ENCODE measurements at regions not wholly inside any gene's neighbourhood (a gene's known extent, or its start where the extent isn't known, plus 50 kb on each side); places are given as distances from the start of the nearest gene placed in this dataset.

GRCh38 chr18:46279673-46280072 lies 175.5 kb downstream of the HAUS1 start:
- no peak for TF ChIP-seq EP300 (IDR thresholded peaks at IDR 0.05; ENCODE audit: borderline replicate concordance in 1 of 2, low read depth in 2 of 2, low read length in 2 of 2)
- TF ChIP-seq CTBP2 (IDR thresholded peaks at IDR 0.05; ENCODE audit: borderline replicate concordance, insufficient read depth, insufficient read length, low read length): no peak
- TF ChIP-seq SUZ12 (IDR thresholded peaks at IDR 0.05; ENCODE audit: low read length): no peak
- no peak for TF ChIP-seq SRF (IDR thresholded peaks at IDR 0.05; ENCODE audit: low read depth, low read length)
- no peak for TF ChIP-seq TCF12 (IDR thresholded peaks at IDR 0.05; ENCODE audit: low read depth, low read length)
- no peak for TF ChIP-seq NANOG (IDR thresholded peaks at IDR 0.05; ENCODE audit: insufficient read depth, low read depth, low read length, poor library complexity, severe bottlenecking)
- TF ChIP-seq, protein P1, sequence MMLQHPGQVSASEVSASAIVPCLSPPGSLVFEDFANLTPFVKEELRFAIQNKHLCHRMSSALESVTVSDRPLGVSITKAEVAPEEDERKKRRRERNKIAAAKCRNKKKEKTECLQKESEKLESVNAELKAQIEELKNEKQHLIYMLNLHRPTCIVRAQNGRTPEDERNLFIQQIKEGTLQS (IDR thresholded peaks at IDR 0.05; ENCODE audit: insufficient read depth, low read depth, low read length): no peak
- TF ChIP-seq, protein P2, sequence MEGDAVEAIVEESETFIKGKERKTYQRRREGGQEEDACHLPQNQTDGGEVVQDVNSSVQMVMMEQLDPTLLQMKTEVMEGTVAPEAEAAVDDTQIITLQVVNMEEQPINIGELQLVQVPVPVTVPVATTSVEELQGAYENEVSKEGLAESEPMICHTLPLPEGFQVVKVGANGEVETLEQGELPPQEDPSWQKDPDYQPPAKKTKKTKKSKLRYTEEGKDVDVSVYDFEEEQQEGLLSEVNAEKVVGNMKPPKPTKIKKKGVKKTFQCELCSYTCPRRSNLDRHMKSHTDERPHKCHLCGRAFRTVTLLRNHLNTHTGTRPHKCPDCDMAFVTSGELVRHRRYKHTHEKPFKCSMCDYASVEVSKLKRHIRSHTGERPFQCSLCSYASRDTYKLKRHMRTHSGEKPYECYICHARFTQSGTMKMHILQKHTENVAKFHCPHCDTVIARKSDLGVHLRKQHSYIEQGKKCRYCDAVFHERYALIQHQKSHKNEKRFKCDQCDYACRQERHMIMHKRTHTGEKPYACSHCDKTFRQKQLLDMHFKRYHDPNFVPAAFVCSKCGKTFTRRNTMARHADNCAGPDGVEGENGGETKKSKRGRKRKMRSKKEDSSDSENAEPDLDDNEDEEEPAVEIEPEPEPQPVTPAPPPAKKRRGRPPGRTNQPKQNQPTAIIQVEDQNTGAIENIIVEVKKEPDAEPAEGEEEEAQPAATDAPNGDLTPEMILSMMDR (IDR thresholded peaks at IDR 0.05; ENCODE audit: control extremely low read depth in 1 of 3, insufficient read depth in 1 of 3, low read depth in 1 of 3, low read length in 3 of 3): no peak
- TF ChIP-seq JUND (IDR thresholded peaks at IDR 0.05; ENCODE audit: low read length): no peak
- no peak for TF ChIP-seq TBP (IDR thresholded peaks at IDR 0.05; ENCODE audit: low read depth, low read length)
- Histone ChIP-seq H3K14ac (ENCODE audit: insufficient read length) (no peak overlapping the region), H3K56ac (replicated peaks; ENCODE audit: insufficient read length, low read depth, low read length) (no peak overlapping the region), H4K91ac (replicated peaks; ENCODE audit: insufficient read length, low read length) (no peak overlapping the region), H4K8ac (ENCODE audit: extremely low read depth, insufficient read depth, low read length) (no peak overlapping the region), H3K36me3 (ENCODE audit: control insufficient read depth in 2 of 4, insufficient read depth in 4 of 4, low read length in 3 of 4) (no peaks in the 10 kb centered on the region), H2BK5ac (ENCODE audit: low read depth, low read length) (no peak overlapping the region), H3K9me3 (ENCODE audit: insufficient read depth in 2 of 2, low read depth in 1 of 2, low read length in 1 of 2) (no peaks in the 10 kb centered on the region), H3K4me2 (ENCODE audit: insufficient read depth in 1 of 2, low read depth in 2 of 2, low read length in 2 of 2) (no peak overlapping the region), H3K27me3 (replicated peaks in 1 of 4; ENCODE audit: control insufficient read depth in 3 of 4, extremely low read depth in 1 of 4, insufficient read depth in 3 of 4, low read length in 3 of 4) (no peaks in the 10 kb centered on the region), H4K20me1 (replicated peaks in 1 of 2; ENCODE audit: control insufficient read depth in 1 of 2, insufficient read depth in 2 of 2, low read length in 2 of 2) (no peaks in the 10 kb centered on the region), H3K4ac (replicated peaks; ENCODE audit: insufficient read length, low read depth, low read length) (no peak overlapping the region), H3K4me3 (ENCODE audit: extremely low read depth in 1 of 4, insufficient read depth in 2 of 4, low read depth in 3 of 4, low read length in 4 of 4) (no peak overlapping the region), H3K23ac (ENCODE audit: insufficient read length) (no peak overlapping the region), H3K4me1 (replicated peaks in 1 of 4; ENCODE audit: control insufficient read depth in 3 of 4, insufficient read depth in 4 of 4, low read length in 3 of 4) (peaks cover 6 to 17% (median 9%) of the 10 kb centered on the region in 4 experiments; a peak in 6 of 7 replicates), H3K23me2 (ENCODE audit: low read depth, low read length) (no peaks in the 10 kb centered on the region), H3K79me1 (ENCODE audit: low read depth, low read length) (no peaks in the 10 kb centered on the region; the same call in 1 of the 2 replicates), H2AK5ac (ENCODE audit: low read depth, low read length) (no peak overlapping the region), H2BK15ac (ENCODE audit: low read length) (no peak overlapping the region), H3K9ac (replicated peaks in 1 of 4; ENCODE audit: extremely low read depth in 1 of 4, low read depth in 3 of 4, low read length in 3 of 4) (no peak overlapping the region), H4K5ac (ENCODE audit: insufficient read length, low read depth, low read length) (no peak overlapping the region), H3K27ac (ENCODE audit: low read depth, low read length) (no peak overlapping the region), H3K79me2 (ENCODE audit: control insufficient read depth in 1 of 2, insufficient read depth in 2 of 2, low read length in 2 of 2) (no peaks in the 10 kb centered on the region), H2BK12ac (ENCODE audit: low read depth, low read length) (no peak overlapping the region), H3K18ac (ENCODE audit: extremely low read depth, low read length) (no peak overlapping the region), H2BK20ac (ENCODE audit: low read length) (no peak overlapping the region), H2BK120ac (replicated peaks; ENCODE audit: low read depth, low read length) (no peak overlapping the region), H2AFZ (ENCODE audit: low read length) (no peak overlapping the region)
- WGBS, 2 experiments (ENCODE audit: extremely low coverage in 1 of 2, insufficient coverage in 1 of 2, insufficient read length in 1 of 2, insufficient replicate concordance in 2 of 2, low coverage in 1 of 2, low lambda C conversion rate in 2 of 2, missing lambda C conversion rate in 1 of 2): 90% methylated on average over 6 of the region's 6 CpGs; no CpG with 5 or more reads in 1 of the 2 experiments
- no peak for DNase-seq (ENCODE audit: low read depth in 1 of 2, low spot score in 2 of 2)
- CTCF ChIA-PET (ENCODE audit: partially characterized antibody): interaction anchor here (0.6 to 10.2 kb wide), 48 partner anchors 11 to 406 kb away, joined by 3 to 196 read pairs (median 18); partner anchors contain the start of gene LOXHD1
- POLR2A ChIA-PET (ENCODE audit: partially characterized antibody): interaction anchor here (0.7 to 2.0 kb wide), 3 partner anchors 31 to 381 kb away, joined by 3 to 6 read pairs (median 3); no protein-coding TSS in a partner anchor
- no peak for FAIRE-seq

All from H1 (cell line).